ENCODE measurements at regions not wholly inside any gene's neighbourhood (a gene's known extent, or its start where the extent isn't known, plus 50 kb on each side); places are given as distances from the start of the nearest gene placed in this dataset.

- no peak for TF ChIP-seq CTCF (IDR thresholded peaks at IDR 0.05)
- TF ChIP-seq POLR2AphosphoS5 (IDR thresholded peaks at IDR 0.05; ENCODE audit: insufficient read depth in 1 of 2, low read depth in 1 of 2) = no peak
- no peak for TF ChIP-seq POLR2A (IDR thresholded peaks at IDR 0.05)
These were observed 850.2 kb upstream of the ADAMTS5 start for GRCh38 chr21:27817074-27817473.

Data from vagina (tissue), 2 donors.